ENCODE measurements at regions not wholly inside any gene's neighbourhood (a gene's known extent, or its start where the extent isn't known, plus 50 kb on each side); places are given as distances from the start of the nearest gene placed in this dataset.
"Not testable (repeated sequence)": the region's sequence is repeated elsewhere in the genome, so short reads cannot be mapped to it uniquely, and the experiment has no call there.

GRCh38 chr13:40363653-40364052, 302.8 kb downstream of the FOXO1 start:
- DNase-seq (ENCODE audit: low read depth): no peak

DNA sequence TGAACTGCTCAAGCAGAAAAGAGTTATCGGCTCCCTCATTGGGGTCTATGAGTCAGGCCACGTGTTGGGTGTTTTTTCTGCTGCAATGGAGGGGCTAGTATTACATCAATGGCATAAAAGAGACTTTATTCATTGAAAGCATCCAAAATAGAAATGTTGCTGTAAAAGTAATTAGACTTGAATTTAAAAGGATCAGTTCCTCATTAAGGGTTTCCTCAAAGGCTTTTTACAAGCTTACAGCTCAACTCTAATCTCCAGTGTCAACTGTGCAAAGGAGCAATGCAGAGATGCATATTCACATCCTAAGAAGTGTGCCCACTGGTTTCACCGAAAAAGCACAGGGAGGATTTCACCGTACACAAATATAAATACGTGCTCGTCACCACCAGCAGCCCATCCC, 300.3 kb downstream of the FOXO1 start:
- no peak for DNase-seq (ENCODE audit: low read depth)

DNA sequence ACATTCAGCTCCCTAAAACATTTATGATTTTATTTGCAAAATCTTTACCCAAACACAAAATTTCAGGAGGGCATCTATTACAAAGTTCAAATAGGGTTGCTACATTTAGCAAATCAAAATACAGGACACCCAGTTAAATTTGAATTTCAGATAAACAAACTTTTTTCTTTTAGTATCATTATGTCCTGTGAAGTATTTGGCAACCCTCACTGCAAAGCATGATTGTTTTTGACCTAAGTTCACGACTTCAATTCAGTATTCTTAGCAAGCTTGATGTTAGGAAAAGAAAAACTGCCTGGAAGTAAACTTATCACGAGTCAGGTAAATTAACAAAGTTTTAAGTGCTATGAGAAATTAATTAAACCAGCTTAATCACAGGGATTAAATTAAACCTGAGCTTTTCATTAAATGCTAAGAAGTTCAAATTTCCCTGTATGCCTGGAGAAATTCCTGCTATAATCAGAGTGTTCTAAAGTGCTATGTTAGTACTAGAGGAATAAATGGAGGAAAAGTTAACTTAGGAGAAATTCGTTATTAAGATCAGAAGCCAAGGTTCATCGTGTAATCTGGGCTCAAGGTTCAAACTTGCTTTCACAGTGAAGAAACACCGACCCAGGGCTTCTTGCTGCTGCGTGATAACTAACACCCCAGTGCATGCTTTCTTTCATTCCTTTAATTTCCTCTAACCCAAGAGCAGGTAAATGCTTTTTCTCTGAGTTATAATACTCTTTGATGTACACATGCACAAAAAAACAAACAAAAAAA, 298.1 kb downstream of the FOXO1 start:
- no peak for DNase-seq (ENCODE audit: low read depth)

GRCh38 chr13:40370661-40371060, 295.8 kb downstream of the FOXO1 start:
- DNase-seq (ENCODE audit: low read depth): no peak

GRCh38 chr13:40371531-40372125, 294.8 kb downstream of the FOXO1 start:
- no peak for DNase-seq (ENCODE audit: low read depth)

- not testable (repeated sequence) for DNase-seq (ENCODE audit: low read depth)
Measured at GRCh38 chr13:40373608-40374007, 292.8 kb downstream of the FOXO1 start.

- no peak for DNase-seq (ENCODE audit: low read depth)
Measured at GRCh38 chr13:40375489-40376171, 290.8 kb downstream of the FOXO1 start.

DNA sequence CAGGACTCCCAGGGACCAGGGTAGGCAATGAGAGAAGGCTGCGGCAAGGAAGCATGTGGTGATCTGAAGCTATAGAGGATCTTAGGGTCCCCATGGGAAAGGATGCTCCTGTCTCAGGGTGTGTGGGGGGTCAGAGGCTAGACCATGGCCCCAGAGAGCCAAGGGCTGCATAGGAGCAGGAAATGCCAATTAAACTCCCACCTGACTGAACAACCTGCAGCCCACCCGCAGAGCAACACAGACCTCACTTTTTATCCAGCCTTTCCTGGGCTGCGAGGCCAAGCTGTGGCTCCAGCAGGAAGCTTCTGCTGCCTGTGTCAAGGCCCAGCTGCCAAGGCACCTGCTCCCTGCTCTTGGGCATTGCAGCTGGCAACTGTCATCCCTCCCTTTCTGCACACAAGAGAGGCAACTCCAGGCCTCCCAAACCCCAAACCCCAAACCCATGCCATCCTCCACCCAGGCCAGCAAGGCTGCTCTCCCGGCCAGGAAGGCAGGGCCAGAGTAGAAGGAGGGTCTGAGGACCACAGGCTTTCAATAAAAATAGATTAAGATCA, 290.1 kb downstream of the FOXO1 start:
- no peak for DNase-seq (ENCODE audit: low read depth)

DNA sequence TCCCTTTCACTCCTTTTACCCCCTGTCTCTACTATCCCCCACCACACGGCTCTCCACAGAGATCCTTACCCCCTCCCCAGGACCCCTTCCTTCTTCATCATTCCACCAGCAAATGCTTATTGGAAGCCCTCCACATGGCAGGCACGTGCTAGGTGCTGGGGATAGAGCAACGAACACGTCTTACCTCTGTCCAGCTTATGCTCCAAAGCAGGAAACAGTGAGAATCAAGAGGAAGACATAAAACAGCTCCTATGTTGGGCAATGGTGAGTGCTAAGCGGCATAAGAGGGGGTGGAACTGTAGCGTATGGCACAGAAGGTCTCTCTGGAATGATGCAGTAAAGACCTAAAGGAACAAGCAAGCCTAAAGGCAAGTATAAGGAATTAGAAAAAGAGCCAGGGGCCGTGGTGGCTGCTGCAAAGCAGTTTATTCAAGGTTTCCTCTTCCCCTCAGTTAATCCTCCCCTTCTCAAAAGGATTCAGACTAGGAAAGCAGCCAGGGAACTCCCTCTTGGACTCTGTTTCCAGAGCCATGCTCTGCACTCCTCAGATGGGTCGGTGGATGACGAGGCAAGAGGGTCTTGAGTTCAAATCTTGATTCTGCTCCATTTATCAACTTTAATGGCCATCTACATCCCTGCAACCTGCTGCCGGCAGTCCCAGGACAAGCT, 289.4 kb downstream of the FOXO1 start:
- no peak for DNase-seq (ENCODE audit: low read depth)

DNA sequence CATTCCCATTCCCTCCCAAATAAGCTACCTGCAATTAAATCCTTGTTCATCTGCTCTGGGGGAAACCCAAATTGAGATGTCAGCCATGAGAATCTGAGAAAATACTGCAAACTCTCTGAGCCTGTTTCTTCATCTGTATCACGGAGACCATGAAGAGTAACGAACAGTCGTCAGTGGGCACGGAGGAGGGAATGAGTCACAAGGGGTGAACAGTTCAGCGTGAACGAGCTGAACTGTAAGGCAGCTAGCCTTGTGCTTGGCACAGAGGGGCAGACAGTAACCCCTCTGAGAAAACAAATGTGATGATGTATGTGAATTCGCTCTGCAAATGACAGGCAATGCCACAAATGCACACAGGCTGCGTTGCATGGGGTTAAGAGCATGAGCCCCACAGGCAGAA, 288.7 kb downstream of the FOXO1 start:
- DNase-seq (ENCODE audit: low read depth): no peak

- no peak for DNase-seq (ENCODE audit: low read depth)
Measured at GRCh38 chr13:40379196-40379595, 287.2 kb downstream of the FOXO1 start.

GRCh38 chr13:40379794-40380578, 286.5 kb downstream of the FOXO1 start:
- no peak for DNase-seq (ENCODE audit: low read depth)

DNA sequence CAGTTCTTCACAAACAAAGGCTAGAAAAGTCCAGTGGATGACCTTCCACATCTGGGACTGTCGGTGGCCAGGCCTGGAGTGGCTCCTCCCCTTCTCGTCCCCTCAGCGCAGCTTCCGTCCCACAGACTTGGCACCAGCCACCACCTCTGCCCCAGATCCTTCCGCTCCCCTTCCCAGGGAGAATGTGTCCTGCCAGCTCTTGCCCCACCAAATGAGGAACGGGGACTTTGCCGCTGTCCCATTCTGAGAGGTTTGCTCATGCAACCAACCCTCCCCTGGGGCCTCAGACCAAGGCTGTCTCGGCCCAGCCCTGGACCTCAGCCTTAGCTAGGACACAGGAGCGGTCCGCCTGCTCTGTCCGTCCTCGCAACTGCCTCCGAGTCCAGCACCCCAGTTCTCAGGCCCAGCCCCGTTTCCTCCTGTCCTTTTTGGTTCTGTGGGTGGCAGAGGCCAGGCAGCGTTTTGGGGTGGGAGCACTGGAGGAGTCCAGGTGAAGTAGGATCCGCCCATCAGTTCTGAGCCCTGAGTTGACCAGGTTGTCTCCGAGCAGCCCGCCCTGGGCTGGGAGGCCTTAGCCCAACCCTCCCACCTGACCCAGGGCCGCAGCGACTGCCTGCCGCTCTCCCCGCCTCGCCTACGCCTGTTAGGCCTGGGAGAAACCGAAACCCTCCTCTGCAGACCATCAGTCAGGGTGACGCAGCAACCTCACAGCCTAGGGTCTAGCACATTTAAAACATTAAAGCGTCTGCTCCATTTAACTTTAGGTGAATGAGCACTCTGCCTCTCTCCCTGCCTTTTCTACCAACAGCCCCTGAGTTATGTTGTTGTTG, 284.3 kb downstream of the FOXO1 start:
- no peak for DNase-seq (ENCODE audit: low read depth)

DNA sequence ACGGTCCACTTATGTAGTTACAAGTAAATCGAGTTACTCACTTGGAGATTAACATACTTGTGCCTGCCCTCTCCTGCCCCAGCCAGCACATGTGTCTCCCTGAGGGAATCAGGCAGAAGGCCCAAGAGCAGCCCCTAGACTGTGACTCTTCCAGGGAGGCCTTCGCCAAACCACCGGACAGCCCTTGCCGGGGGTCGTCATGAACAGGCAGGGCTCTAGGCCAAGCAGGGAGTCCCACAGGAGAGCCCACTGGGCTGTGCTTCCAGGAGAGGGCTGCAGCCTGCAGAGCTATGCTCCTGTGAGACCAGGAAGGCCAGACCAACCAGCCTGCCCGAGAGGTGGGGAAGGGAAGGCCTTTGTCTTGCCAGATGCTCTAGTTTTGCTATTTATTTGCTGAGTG, 283.3 kb downstream of the FOXO1 start:
- DNase-seq (ENCODE audit: low read depth): no peak

- no peak for DNase-seq (ENCODE audit: low read depth)
Measured at GRCh38 chr13:40383885-40384284, 282.6 kb downstream of the FOXO1 start.

- DNase-seq (ENCODE audit: low read depth): no peak
Measured at GRCh38 chr13:40384976-40385857, 281.2 kb downstream of the FOXO1 start.

- DNase-seq (ENCODE audit: low read depth): no peak
Measured at GRCh38 chr13:40385858-40386180, 280.6 kb downstream of the FOXO1 start.

DNA sequence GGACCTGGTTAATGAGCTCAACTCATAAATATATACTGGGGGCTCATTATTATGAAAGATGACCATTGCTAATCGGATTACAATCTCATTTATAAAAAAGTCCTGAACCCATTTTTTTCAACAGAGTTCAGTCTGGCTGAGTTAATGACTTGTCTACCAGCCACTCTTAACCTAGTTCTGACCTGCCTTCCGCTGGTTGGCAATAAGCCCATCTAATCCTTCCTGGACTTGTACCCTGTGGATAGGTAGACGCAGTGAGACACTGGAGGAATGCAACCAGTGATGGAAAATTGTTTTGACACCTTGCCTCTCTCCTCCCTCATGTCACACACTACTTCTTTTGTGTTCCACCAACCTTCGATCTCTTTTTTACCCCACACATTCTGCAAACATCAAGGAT, 279.9 kb downstream of the FOXO1 start:
- DNase-seq (ENCODE audit: low read depth): no peak

DNA sequence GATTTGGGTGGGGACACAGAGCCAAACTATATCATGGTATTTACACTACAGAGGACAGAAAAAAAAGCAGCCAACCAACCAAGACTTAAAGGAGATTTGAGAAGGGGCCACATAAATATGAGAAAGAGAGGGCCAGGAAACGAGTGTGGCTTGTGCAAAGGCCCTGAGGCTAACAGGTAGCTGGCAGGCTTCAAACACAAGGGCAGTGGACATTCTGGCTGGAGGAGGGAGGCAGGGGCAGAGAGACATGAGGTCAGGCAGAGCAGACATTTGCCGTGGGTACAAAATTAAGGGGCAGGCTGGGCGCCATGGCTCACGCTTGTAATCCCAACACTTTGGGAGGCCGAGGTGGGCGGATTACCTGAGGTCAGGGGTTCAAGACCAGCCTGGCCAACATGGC, 278.7 kb downstream of the FOXO1 start:
- no peak for DNase-seq (ENCODE audit: low read depth)

DNA sequence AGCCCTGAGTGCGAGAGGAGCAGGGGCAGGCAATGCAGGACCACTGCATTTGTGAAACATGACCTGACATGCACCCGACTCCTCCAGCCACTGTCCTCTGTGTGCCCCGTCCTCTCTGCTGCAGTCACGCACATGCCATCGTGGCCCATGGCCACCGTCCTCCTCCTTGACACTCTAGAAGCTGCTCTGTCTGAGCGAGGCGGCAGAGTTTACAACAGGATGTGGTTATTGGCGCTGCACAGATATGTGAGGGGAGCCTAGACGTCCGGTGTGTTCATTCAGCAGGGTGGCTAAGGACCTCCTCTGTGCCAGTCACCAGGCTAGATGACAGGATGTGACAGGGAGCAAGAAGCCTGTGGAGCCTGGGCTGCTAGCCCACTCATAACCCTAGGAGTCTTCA, 277.8 kb downstream of the FOXO1 start:
- peak; percentile 71 for DNase-seq (ENCODE audit: low read depth)
